ENCODE measurements at regions not wholly inside any gene's neighbourhood (a gene's known extent, or its start where the extent isn't known, plus 50 kb on each side); places are given as distances from the start of the nearest gene placed in this dataset.

DNA sequence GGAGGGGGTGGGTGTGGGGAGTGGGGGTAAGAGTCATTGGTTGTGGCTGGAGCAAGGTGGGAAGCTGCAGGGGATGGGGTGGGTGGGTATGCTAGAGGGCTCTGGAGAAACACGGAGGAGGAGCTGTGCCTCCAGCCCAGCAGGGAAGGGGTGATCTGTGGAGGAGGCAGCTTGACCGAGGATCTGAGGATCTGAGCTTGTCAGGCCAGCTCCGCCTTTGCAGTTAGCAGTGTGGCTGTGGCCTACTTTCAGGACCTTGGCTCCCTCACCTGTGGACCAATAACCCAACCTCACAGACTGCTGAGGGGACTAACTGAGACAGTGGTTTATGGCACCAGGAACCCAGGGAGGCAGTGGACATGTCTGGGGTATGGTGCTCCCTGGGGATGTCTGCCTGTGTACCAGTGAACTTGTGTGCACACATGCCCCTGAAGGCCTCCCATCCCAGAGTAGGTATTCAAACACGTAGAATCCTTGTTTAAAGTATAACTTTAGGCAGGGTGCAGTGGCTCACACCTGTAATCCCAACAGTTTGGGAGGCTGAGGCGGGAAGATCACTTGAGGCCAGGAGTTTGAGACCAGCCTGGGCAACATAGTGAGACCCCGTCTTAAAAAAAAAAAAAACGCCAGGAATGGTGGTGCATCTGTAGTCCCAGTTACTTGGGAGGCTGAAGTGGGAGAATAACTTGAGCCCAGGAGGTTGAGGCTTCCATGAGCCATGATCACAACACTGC is 52.5 kb upstream of the LINGO1 start:
- WGBS, 5 donors: 80 to 90% (median 87%) methylated on average over 7 of the region's 7 CpGs

DNA sequence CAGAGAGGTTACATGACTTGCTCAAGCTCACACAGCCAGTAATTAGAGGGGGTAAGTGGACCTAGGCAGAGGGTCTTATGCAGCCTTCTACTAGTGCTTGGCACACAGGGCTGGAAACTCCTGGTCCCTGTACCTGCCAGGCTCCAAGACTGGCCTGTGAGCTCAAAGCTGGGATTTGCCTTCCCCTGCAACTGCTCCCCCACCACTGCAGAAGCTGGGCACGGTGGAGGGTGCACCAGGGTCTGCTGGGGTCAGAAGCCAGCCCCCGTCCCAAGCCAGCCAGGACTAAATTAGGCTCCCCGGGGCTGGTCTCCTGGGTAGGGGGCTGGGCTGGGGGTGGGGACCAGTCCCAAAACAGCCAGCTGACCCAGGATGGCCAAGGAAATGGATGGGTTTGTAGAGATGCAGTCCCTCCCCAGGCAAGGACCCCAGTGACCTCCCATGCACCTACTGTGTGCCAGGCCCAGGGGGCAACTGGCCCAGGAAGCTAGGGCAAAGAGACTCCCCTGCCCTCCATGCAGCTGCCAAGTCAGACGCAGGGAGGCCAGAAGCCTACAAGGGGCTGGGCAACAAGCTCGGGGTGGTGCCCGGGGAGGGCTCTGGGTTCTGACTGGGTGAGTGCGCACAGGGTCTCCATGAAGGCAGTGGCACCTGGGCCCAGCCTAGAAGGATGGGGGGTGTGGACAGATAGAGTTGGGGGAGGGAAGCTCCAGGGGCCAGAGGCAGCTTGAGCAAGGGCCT is 51.8 kb upstream of the LINGO1 start:
- H3K4me1 ChIP-seq: peaks cover 0 to 7% (median 2%) of the 10 kb centered on the region in 6 donors
- H3K27me3 ChIP-seq (replicated peaks in 1 of 7): peaks cover 0 to 49% (median 0%) of the 10 kb centered on the region in 7 donors
- no peak for DNase-seq
- H3K36me3 ChIP-seq: no peaks in the 10 kb centered on the region
- H3K4me3 ChIP-seq: no peak overlapping the region
- intact Hi-C loops (cut with DNase I; ENCODE audit: low total_unique reads): no loop called here
- H3K9me3 ChIP-seq: no peaks in the 10 kb centered on the region
- WGBS, 5 donors: 83 to 90% (median 86%) methylated on average over 5 to 7 of the region's 7 CpGs
- no peak overlapping the region for H3K27ac ChIP-seq
- TF ChIP-seq, protein P1, sequence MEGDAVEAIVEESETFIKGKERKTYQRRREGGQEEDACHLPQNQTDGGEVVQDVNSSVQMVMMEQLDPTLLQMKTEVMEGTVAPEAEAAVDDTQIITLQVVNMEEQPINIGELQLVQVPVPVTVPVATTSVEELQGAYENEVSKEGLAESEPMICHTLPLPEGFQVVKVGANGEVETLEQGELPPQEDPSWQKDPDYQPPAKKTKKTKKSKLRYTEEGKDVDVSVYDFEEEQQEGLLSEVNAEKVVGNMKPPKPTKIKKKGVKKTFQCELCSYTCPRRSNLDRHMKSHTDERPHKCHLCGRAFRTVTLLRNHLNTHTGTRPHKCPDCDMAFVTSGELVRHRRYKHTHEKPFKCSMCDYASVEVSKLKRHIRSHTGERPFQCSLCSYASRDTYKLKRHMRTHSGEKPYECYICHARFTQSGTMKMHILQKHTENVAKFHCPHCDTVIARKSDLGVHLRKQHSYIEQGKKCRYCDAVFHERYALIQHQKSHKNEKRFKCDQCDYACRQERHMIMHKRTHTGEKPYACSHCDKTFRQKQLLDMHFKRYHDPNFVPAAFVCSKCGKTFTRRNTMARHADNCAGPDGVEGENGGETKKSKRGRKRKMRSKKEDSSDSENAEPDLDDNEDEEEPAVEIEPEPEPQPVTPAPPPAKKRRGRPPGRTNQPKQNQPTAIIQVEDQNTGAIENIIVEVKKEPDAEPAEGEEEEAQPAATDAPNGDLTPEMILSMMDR (IDR thresholded peaks at IDR 0.05 in 8 of 11, conservative IDR thresholded peaks at IDR 0.05 in 3 of 11): no peak
- TF ChIP-seq POLR2AphosphoS5 (IDR thresholded peaks at IDR 0.05): no peak
- TF ChIP-seq POLR2A (IDR thresholded peaks at IDR 0.05): no peak

More for the DNA sequence above, 52.5 kb upstream of the LINGO1 start:
- H3K9me3 ChIP-seq: no peaks in the 10 kb centered on the region
- H3K4me3 ChIP-seq: no peak overlapping the region
- peaks cover 0 to 7% (median 2%) of the 10 kb centered on the region in 6 donors for H3K4me1 ChIP-seq
- H3K27ac ChIP-seq: no peak overlapping the region
- no peak for TF ChIP-seq POLR2A (IDR thresholded peaks at IDR 0.05)
- H3K27me3 ChIP-seq (replicated peaks in 1 of 7): peaks cover 0 to 49% (median 0%) of the 10 kb centered on the region in 7 donors
- H3K36me3 ChIP-seq: no peaks in the 10 kb centered on the region
- DNase-seq: no peak
- intact Hi-C loops (cut with DNase I; ENCODE audit: low total_unique reads): no loop called here

DNA sequence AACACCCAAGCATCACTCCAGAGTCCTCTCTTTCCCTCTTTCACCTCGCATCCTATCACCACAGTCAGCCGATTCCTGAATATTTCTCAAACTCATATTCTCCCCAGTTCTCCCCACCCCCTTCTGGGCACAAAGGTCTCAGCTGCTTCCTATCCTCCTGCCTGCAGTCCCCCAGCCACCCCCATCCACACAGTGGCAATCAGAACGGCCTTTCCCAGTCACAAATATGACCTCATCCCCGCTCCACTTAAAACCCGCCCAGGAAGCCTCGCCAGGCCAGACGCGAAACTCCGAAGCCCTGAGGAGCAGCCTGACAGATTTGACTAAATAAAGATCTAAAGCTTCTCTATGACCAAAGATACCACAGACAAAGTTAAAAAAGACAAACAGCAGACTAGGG is 49.9 kb upstream of the LINGO1 start:
- WGBS, 5 donors: 44 to 54% (median 47%) methylated on average over 9 of the region's 9 CpGs
- intact Hi-C loops (cut with DNase I; ENCODE audit: low total_unique reads): no loop called here

More for the DNA sequence above, 49.9 kb upstream of the LINGO1 start:
- no peak for DNase-seq
- H3K27ac ChIP-seq: no peak overlapping the region
- peaks cover 0 to 48% (median 0%) of the 10 kb centered on the region in 7 donors for H3K27me3 ChIP-seq (replicated peaks in 1 of 7)
- H3K9me3 ChIP-seq: no peaks in the 10 kb centered on the region
- H3K4me1 ChIP-seq: no peaks in the 10 kb centered on the region
- H3K4me3 ChIP-seq: no peak overlapping the region
- TF ChIP-seq POLR2A (IDR thresholded peaks at IDR 0.05): no peak
- no peak for TF ChIP-seq POLR2AphosphoS5 (IDR thresholded peaks at IDR 0.05)
- TF ChIP-seq, protein P1 (IDR thresholded peaks at IDR 0.05 in 8 of 11, conservative IDR thresholded peaks at IDR 0.05 in 3 of 11): no peak
- no peaks in the 10 kb centered on the region for H3K36me3 ChIP-seq

Small RNA genes in the stretch of these regions (small RNA-seq; reads per million reads assigned to genes)
- gene RN7SL214P: 0 reads per million in 4 donors
